ENCODE measurements at regions not wholly inside any gene's neighbourhood (a gene's known extent, or its start where the extent isn't known, plus 50 kb on each side); places are given as distances from the start of the nearest gene placed in this dataset.

DNA sequence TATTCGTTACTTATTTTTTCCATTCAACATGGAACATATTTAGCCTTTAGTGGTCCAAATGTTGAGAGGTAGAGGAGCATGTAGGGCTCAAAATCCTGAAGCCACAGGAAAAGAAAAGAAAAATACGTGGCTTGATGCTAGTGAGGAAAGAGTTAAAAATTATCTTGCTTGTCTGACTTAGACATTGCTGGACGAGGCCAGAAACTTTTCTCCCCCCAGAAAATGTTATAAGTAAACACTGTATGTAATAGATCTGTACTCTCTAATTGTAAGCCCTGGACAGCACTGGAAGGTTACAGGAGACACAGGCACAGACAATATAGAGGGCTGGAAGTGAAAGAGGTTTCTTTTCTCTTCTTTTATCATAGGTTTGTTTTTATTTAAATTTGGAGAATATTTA lies 165.6 kb downstream of the ZFP64 start:
- TF ChIP-seq, protein P1, sequence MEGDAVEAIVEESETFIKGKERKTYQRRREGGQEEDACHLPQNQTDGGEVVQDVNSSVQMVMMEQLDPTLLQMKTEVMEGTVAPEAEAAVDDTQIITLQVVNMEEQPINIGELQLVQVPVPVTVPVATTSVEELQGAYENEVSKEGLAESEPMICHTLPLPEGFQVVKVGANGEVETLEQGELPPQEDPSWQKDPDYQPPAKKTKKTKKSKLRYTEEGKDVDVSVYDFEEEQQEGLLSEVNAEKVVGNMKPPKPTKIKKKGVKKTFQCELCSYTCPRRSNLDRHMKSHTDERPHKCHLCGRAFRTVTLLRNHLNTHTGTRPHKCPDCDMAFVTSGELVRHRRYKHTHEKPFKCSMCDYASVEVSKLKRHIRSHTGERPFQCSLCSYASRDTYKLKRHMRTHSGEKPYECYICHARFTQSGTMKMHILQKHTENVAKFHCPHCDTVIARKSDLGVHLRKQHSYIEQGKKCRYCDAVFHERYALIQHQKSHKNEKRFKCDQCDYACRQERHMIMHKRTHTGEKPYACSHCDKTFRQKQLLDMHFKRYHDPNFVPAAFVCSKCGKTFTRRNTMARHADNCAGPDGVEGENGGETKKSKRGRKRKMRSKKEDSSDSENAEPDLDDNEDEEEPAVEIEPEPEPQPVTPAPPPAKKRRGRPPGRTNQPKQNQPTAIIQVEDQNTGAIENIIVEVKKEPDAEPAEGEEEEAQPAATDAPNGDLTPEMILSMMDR (IDR thresholded peaks at IDR 0.05) = no peak
- TF ChIP-seq POLR2A (IDR thresholded peaks at IDR 0.05) (no peak), EP300 (IDR thresholded peaks at IDR 0.05) (no peak)
- WGBS, 2 donors = 56% methylated on average over 3 of the region's 3 CpGs

DNA sequence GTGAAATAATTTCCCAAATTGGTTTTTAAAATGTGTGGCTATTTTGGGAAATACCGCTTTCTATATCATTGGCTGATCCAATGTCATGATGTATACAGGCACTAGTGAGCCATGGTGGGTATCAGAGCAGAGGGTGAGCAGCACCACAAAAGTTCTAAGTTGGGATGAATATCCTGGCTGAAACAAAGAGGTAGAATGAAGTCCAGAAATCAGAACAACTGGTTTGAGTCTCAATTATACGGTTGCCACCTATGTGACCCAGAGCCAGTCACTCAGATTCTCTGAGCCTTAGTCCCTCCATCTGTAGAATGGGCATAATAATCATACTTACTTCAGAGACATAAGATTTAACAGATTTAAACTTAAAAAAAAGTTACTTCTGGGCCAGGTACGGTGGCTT lies 172.3 kb downstream of the ZFP64 start:
- Histone ChIP-seq H3K36me3 (no peaks in the 10 kb centered on the region), H3K4me1 (no peaks in the 10 kb centered on the region), H3K27me3 (no peaks in the 10 kb centered on the region), H3K27ac (no peak overlapping the region), H3K4me3 (no peak overlapping the region), H3K9me3 (no peaks in the 10 kb centered on the region)
- DNase-seq (ENCODE audit: low spot score in 2 of 2) = no peak
- 96 to 97% methylated on average over 3 of the region's 3 CpGs for WGBS, 2 donors
- TF ChIP-seq, protein P1 (IDR thresholded peaks at IDR 0.05) = no peak
- TF ChIP-seq POLR2A (IDR thresholded peaks at IDR 0.05) (no peak), EP300 (IDR thresholded peaks at IDR 0.05) (no peak)

More for the DNA sequence above, 165.6 kb downstream of the ZFP64 start:
- Histone ChIP-seq H3K36me3 (no peaks in the 10 kb centered on the region), H3K27me3 (no peaks in the 10 kb centered on the region), H3K9me3 (no peaks in the 10 kb centered on the region), H3K27ac (no peak overlapping the region), H3K4me3 (no peak overlapping the region), H3K4me1 (no peaks in the 10 kb centered on the region)
- DNase-seq (ENCODE audit: low spot score in 2 of 2) = no peak

DNA sequence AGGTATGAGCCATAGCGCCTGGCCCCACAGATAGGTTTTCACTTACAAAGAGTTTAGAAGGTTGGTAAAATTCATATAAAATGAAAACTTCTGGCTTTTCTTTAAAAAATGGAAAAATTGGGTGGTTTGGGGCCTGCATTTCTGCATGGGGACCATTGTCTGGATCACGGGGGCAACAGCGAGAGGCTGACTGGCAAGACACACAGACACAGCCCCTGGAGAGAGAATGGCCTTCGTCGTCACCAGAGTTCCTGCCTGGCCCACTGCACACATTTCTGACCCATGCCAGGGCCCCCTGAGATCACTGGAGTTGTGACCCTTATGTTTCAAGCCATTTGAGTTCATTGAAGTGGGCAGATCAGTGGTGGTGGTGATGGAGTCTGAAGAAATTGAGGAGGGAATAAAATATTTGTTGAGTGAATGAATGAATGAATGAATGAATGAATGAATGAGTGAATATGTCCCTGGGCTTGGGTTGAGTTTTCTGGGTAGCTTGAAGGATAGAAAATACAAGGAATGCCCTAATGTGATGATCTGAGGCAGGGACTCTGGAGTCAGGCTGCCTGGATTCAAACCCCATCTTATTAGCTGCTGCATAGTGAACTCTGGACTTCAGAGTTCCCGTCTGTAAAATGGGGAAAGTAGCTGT lies 173.8 kb downstream of the ZFP64 start:
- Histone ChIP-seq H3K27me3 (no peaks in the 10 kb centered on the region), H3K4me3 (no peak overlapping the region), H3K9me3 (no peaks in the 10 kb centered on the region), H3K27ac (no peak overlapping the region), H3K36me3 (no peaks in the 10 kb centered on the region), H3K4me1 (no peaks in the 10 kb centered on the region)
- 84 to 90% methylated on average over 6 of the region's 6 CpGs for WGBS, 2 donors
- TF ChIP-seq EP300 (IDR thresholded peaks at IDR 0.05) = no peak
- DNase-seq (ENCODE audit: low spot score in 2 of 2) = no peak

DNA sequence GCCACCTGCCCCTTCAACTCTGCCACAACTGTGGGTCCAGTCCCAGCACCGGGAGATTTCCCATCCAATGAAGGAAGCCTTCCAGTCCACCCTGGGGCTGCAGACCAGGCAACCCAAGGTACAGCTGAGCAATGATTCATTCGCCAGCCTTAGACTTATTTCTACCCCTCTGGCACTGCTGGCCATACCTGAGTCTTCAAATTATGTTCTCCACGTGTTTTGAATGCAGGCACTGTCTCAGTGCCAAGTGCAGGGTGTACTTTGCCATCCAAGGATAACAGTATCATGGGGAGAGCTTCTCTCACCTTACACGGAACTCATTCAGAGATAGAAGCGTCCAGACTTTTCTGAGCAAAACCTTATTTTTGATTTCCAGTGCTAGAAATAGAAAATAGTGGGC lies 175.6 kb downstream of the ZFP64 start:
- WGBS, 2 donors = 72 to 80% methylated on average over 5 of the region's 5 CpGs
- Histone ChIP-seq H3K4me1 (no peaks in the 10 kb centered on the region), H3K27ac (no peak overlapping the region), H3K4me3 (no peak overlapping the region), H3K9me3 (peaks cover 0 to 9% (median 4%) of the 10 kb centered on the region in 4 donors), H3K36me3 (no peaks in the 10 kb centered on the region), H3K27me3 (no peaks in the 10 kb centered on the region)
- no peak for DNase-seq (ENCODE audit: low spot score in 2 of 2)
- no peak for TF ChIP-seq EP300 (IDR thresholded peaks at IDR 0.05)
- TF ChIP-seq POLR2A (IDR thresholded peaks at IDR 0.05) = no peak
- TF ChIP-seq, protein P1 (IDR thresholded peaks at IDR 0.05) = no peak

DNA sequence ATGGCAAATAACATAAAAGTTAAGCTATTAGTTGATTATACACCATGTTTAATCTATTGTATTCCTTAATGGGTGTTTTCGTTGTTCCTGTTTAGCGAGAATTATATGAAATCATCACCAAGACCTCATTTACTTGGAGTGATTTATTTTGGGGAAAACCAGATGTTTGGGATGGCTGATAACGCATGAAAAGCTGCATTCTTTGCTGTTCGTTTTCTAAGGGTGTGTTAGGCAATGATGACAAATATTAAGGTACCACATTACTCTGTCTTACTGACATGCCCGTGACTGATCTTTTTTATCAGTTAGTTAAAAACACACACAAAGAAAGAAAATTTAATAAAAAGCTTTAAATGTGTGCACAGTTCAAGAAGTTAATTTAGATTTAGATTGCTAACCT lies 176.4 kb downstream of the ZFP64 start:
- no peak for DNase-seq (ENCODE audit: low spot score in 2 of 2)
- WGBS, 2 donors = 65 to 67% methylated on average over 5 of the region's 5 CpGs
- no peaks in the 10 kb centered on the region for H3K36me3 ChIP-seq
- no peaks in the 10 kb centered on the region for H3K4me1 ChIP-seq
- no peak for TF ChIP-seq EP300 (IDR thresholded peaks at IDR 0.05)
- TF ChIP-seq, protein P1 (IDR thresholded peaks at IDR 0.05) = no peak
- TF ChIP-seq POLR2A (IDR thresholded peaks at IDR 0.05) = no peak
- H3K27me3 ChIP-seq = no peaks in the 10 kb centered on the region
- no peak overlapping the region for H3K27ac ChIP-seq
- H3K4me3 ChIP-seq = no peak overlapping the region
- H3K9me3 ChIP-seq = peaks cover 0 to 16% (median 5%) of the 10 kb centered on the region in 4 donors

Data from tibial nerve (tissue), 4 donors.